GM19099 (cell line): ENCODE measurements at regions not wholly inside any gene's neighbourhood (a gene's known extent, or its start where the extent isn't known, plus 50 kb on each side); places are given as distances from the start of the nearest gene placed in this dataset.

Source experiments
- POLR2A ChIP-seq: IDR thresholded peaks from 3 replicates; pipeline ENCODE4 v1.6.1; 2011; ENCODE audit warnings: low read depth; ENCODE audit not compliant: insufficient read length; ENCODE audit errors: extremely low read depth

GRCh38 chr7:26040085-26040484 is 111.9 kb upstream of the NFE2L3 start:
- TF ChIP-seq POLR2A = no peak

DNA sequence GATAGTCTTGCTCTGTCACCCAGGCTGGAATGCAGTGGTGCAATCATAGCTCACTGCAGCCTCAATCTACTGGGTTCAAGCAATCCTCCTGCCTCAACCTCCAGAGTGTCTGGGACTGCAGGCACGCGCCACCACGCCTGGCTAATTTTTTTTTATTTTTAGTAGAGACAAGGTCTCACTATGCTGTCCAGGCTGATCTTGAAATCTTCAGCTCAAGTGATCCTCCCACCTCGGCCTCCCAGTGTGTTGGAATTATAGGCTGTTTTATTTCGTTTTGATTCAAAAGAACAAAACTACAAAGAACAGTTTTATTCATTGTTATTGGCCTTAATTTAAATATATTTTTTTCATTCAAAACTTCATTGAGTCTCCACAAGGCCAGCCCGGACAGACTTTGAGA is 109.8 kb upstream of the NFE2L3 start:
- TF ChIP-seq POLR2A = no peak

- no peak for TF ChIP-seq POLR2A
Observed at GRCh38 chr7:26043801-26044200, 108.2 kb upstream of the NFE2L3 start.

DNA sequence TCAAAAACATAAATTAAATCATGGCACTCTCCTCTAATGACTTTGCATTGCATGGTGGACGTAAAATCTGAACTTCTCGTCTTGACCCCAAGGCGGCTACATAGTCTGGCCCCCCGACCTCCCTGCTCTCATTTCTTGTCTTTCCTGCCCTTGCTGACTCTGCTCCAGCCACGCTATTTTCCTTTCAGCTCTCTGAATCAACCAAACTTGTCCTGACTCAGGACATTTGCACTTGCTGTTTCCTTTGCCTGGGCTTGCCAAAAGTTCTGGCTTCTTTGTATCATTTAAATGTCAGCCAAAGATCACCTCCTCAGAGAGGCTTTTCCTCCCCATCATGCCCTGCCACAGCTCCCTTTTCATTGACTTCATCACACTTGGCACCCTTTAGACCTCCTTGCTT is 107.7 kb upstream of the NFE2L3 start:
- TF ChIP-seq POLR2A = no peak

GRCh38 chr7:26046150-26046549 is 105.8 kb upstream of the NFE2L3 start:
- TF ChIP-seq POLR2A = no peak

- TF ChIP-seq POLR2A = no peak
Observed at GRCh38 chr7:26046878-26047277, 105.1 kb upstream of the NFE2L3 start.

- TF ChIP-seq POLR2A = no peak
Observed at GRCh38 chr7:26048663-26049062, 103.3 kb upstream of the NFE2L3 start.

DNA sequence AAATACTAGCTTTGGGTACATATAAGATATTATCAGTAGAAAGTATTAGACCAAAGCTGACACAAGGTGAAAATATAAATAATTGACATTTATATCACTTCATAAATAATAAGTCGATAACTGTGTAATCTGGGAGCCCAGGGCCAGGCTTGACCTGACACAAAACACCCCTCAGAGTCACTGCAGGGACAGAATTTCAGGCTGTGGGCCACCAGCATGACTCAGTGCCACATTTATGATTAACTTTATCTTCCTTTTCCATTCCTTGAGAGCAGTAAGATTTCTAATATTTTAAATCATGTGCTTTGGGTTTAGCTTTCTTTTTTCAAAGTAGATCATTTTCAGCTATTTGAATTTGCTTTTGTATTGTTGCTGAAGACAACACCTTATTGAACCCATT is 102.9 kb upstream of the NFE2L3 start:
- TF ChIP-seq POLR2A = no peak

DNA sequence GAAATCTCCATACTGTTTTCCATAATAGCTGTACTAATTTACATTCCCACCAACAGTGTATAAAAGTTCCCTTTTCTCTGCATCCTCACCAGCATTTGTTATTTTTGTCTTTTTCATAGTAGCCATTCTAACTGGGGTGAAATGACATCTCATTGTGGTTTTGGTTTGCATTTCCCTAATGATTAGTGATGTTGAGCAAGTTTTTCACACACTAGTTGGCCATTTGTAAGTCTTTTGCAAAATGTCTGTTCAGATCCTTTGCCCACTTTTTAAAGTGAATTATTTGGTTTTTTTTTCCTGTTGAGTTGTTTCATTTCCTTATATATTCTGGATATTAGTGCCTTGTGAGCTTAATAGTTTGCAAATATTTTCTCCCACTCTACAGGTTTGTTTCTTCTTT is 101.0 kb upstream of the NFE2L3 start:
- TF ChIP-seq POLR2A = no peak

DNA sequence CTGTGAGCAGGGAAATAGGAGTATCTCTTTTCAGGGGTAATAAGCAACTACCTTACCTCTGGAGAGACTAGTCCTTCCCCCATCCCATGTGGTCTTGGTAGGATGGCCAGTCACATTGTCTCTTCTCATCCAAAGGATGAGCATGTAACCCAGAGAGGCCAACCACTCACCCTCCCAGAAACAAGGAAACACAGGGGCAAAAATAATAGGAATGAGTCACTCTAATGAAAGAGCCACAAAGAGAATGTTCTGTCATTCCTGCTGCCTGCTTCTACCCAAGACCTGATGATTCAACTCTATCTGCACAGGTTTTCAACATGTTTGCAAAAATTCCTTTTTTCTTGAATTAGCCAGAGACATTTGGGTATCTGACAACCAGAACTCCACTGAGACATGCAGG is 99.3 kb upstream of the NFE2L3 start:
- TF ChIP-seq POLR2A = no peak

DNA sequence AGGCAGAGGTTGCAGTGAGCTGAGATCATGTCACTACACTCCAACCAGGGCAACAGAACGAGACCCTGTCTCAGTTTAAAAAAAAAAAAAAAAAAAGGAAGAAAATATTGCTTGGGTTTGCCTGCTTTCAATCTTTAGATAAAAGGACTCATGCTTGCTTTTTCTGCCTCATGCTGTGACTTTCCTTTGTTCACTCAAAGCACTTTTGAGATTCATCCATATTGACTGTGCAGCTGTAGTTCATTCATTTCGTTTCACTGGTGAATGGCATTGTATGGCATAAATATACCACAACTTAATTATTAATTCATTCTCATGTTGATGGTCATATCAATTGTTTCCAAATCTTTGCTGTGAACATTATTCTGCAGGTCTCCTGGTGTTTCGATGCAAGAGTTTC is 97.6 kb upstream of the NFE2L3 start:
- no peak for TF ChIP-seq POLR2A

- TF ChIP-seq POLR2A = no peak
Observed at GRCh38 chr7:26055241-26055640, 96.8 kb upstream of the NFE2L3 start.

- TF ChIP-seq POLR2A = no peak
Observed at GRCh38 chr7:26060733-26061677, 91.0 kb upstream of the NFE2L3 start.

GRCh38 chr7:26061678-26062603 is 90.1 kb upstream of the NFE2L3 start:
- no peak for TF ChIP-seq POLR2A

GRCh38 chr7:26065652-26066051 is 86.3 kb upstream of the NFE2L3 start:
- no peak for TF ChIP-seq POLR2A

GRCh38 chr7:26066736-26067135 is 85.3 kb upstream of the NFE2L3 start:
- no peak for TF ChIP-seq POLR2A
